Stimulated activated memory B cell treated with anti-CD40 and anti-IgM and Interleukin-4, amounts not matched to agents 10 μg/mL and 1 μg/mL and 100 μg/mL, for 72 hours (primary cell): ENCODE measurements at regions not wholly inside any gene's neighbourhood (a gene's known extent, or its start where the extent isn't known, plus 50 kb on each side); places are given as distances from the start of the nearest gene placed in this dataset.

Experiments
- ATAC-seq: fragments of 150-1000 bp; cut with Tn5 transposase; 2 replicates; pipeline ENCODE4 v1.10.0; 2021
- H3K27ac Mint-ChIP-seq: one replicate; pipeline ENCODE4 v1.8.0; 2022; ENCODE audit warnings: mild to moderate bottlenecking, mixed read lengths
- H3K27me3 Mint-ChIP-seq: one replicate; pipeline ENCODE4 v1.8.0; 2022; ENCODE audit warnings: mixed read lengths
- H3K36me3 Mint-ChIP-seq: one replicate; pipeline ENCODE4 v1.8.0; 2022; ENCODE audit warnings: mixed read lengths
- H3K4me1 Mint-ChIP-seq: one replicate; pipeline ENCODE4 v1.8.0; 2022; ENCODE audit warnings: mixed read lengths
- H3K4me3 Mint-ChIP-seq: one replicate; pipeline ENCODE4 v1.8.0; 2022; ENCODE audit warnings: mild to moderate bottlenecking, moderate library complexity, mixed read lengths
- H3K9me3 Mint-ChIP-seq: one replicate; pipeline ENCODE4 v1.8.0; 2022; ENCODE audit warnings: mixed read lengths

- Mint-ChIP-seq H3K4me3 (no peak overlapping the region), H3K27me3 (peaks cover 4% of the 10 kb centered on the region), H3K36me3 (no peaks in the 10 kb centered on the region), H3K27ac (no peak overlapping the region), H3K4me1 (no peaks in the 10 kb centered on the region), H3K9me3 (no peaks in the 10 kb centered on the region)
- no peak for ATAC-seq
Measured at GRCh38 chr6:15121443-15121842, 124.4 kb upstream of the JARID2 start.

GRCh38 chr6:15121977-15122550, 123.8 kb upstream of the JARID2 start:
- no peaks in the 10 kb centered on the region for H3K9me3 Mint-ChIP-seq
- H3K27ac Mint-ChIP-seq, result no peak overlapping the region
- no peak for ATAC-seq
- peaks cover 9% of the 10 kb centered on the region for H3K27me3 Mint-ChIP-seq
- H3K36me3 Mint-ChIP-seq, result no peaks in the 10 kb centered on the region
- H3K4me1 Mint-ChIP-seq, result no peaks in the 10 kb centered on the region
- no peak overlapping the region for H3K4me3 Mint-ChIP-seq

GRCh38 chr6:15129887-15130286, 116.0 kb upstream of the JARID2 start:
- H3K36me3 Mint-ChIP-seq, result no peaks in the 10 kb centered on the region

GRCh38 chr6:15131234-15131633, 114.6 kb upstream of the JARID2 start:
- Mint-ChIP-seq H3K9me3 (no peaks in the 10 kb centered on the region), H3K36me3 (no peaks in the 10 kb centered on the region), H3K4me3 (no peak overlapping the region), H3K27ac (no peak overlapping the region), H3K27me3 (peaks cover 7% of the 10 kb centered on the region), H3K4me1 (peaks cover 19% of the 10 kb centered on the region)
- ATAC-seq, result no peak

More at GRCh38 chr6:15129887-15130286, 116.0 kb upstream of the JARID2 start:
- ATAC-seq, result peak; percentile 50
- H3K4me1 Mint-ChIP-seq, result peaks cover 19% of the 10 kb centered on the region
- H3K4me3 Mint-ChIP-seq, result no peak overlapping the region
- no peaks in the 10 kb centered on the region for H3K9me3 Mint-ChIP-seq
- H3K27ac Mint-ChIP-seq, result peak overlapping the region; percentile 30
- peaks cover 9% of the 10 kb centered on the region for H3K27me3 Mint-ChIP-seq

GRCh38 chr6:15131651-15132061, 114.2 kb upstream of the JARID2 start:
- no peak for ATAC-seq
- no peak overlapping the region for H3K27ac Mint-ChIP-seq
- H3K4me1 Mint-ChIP-seq, result peaks cover 19% of the 10 kb centered on the region
- H3K4me3 Mint-ChIP-seq, result no peak overlapping the region
- H3K9me3 Mint-ChIP-seq, result no peaks in the 10 kb centered on the region
- H3K27me3 Mint-ChIP-seq, result peaks cover 3% of the 10 kb centered on the region
- no peaks in the 10 kb centered on the region for H3K36me3 Mint-ChIP-seq

GRCh38 chr6:15132167-15132566, 113.7 kb upstream of the JARID2 start:
- Mint-ChIP-seq H3K9me3 (no peaks in the 10 kb centered on the region), H3K4me1 (peaks cover 19% of the 10 kb centered on the region), H3K36me3 (no peaks in the 10 kb centered on the region), H3K4me3 (no peak overlapping the region), H3K27me3 (no peaks in the 10 kb centered on the region), H3K27ac (no peak overlapping the region)
- no peak for ATAC-seq

- Mint-ChIP-seq H3K4me1 (peaks cover 19% of the 10 kb centered on the region), H3K36me3 (no peaks in the 10 kb centered on the region), H3K27me3 (no peaks in the 10 kb centered on the region), H3K9me3 (no peaks in the 10 kb centered on the region), H3K4me3 (no peak overlapping the region), H3K27ac (no peak overlapping the region)
- ATAC-seq, result no peak
Measured at GRCh38 chr6:15132854-15133670, 112.8 kb upstream of the JARID2 start.

GRCh38 chr6:15137086-15137485, 108.8 kb upstream of the JARID2 start:
- no peak for ATAC-seq
- no peaks in the 10 kb centered on the region for H3K27me3 Mint-ChIP-seq
- H3K4me3 Mint-ChIP-seq, result no peak overlapping the region
- H3K4me1 Mint-ChIP-seq, result peaks cover 6% of the 10 kb centered on the region
- no peaks in the 10 kb centered on the region for H3K36me3 Mint-ChIP-seq
- no peak overlapping the region for H3K27ac Mint-ChIP-seq
- H3K9me3 Mint-ChIP-seq, result no peaks in the 10 kb centered on the region

GRCh38 chr6:15143086-15143485, 102.8 kb upstream of the JARID2 start:
- peaks cover 3% of the 10 kb centered on the region for H3K4me1 Mint-ChIP-seq
- no peaks in the 10 kb centered on the region for H3K9me3 Mint-ChIP-seq
- H3K27me3 Mint-ChIP-seq, result peaks cover 20% of the 10 kb centered on the region
- no peak overlapping the region for H3K4me3 Mint-ChIP-seq
- ATAC-seq, result no peak
- H3K27ac Mint-ChIP-seq, result no peak overlapping the region
- H3K36me3 Mint-ChIP-seq, result no peaks in the 10 kb centered on the region

- Mint-ChIP-seq H3K27me3 (peaks cover 20% of the 10 kb centered on the region), H3K36me3 (no peaks in the 10 kb centered on the region), H3K4me1 (peaks cover 8% of the 10 kb centered on the region), H3K4me3 (no peak overlapping the region), H3K9me3 (no peaks in the 10 kb centered on the region), H3K27ac (no peak overlapping the region)
- no peak for ATAC-seq
Measured at GRCh38 chr6:15143540-15143939, 102.3 kb upstream of the JARID2 start.

- H3K36me3 Mint-ChIP-seq, result no peaks in the 10 kb centered on the region
- H3K27ac Mint-ChIP-seq, result no peak overlapping the region
- no peaks in the 10 kb centered on the region for H3K9me3 Mint-ChIP-seq
- H3K4me3 Mint-ChIP-seq, result no peak overlapping the region
- H3K4me1 Mint-ChIP-seq, result peaks cover 17% of the 10 kb centered on the region
- no peak for ATAC-seq
- peaks cover 20% of the 10 kb centered on the region for H3K27me3 Mint-ChIP-seq
Measured at GRCh38 chr6:15145821-15146220, 100.0 kb upstream of the JARID2 start.

- H3K36me3 Mint-ChIP-seq, result no peaks in the 10 kb centered on the region
- H3K27me3 Mint-ChIP-seq, result peaks cover 15% of the 10 kb centered on the region
- H3K9me3 Mint-ChIP-seq, result no peaks in the 10 kb centered on the region
- peak overlapping the region; percentile 12 for H3K27ac Mint-ChIP-seq
- H3K4me1 Mint-ChIP-seq, result peaks cover 26% of the 10 kb centered on the region
- no peak for ATAC-seq
- H3K4me3 Mint-ChIP-seq, result no peak overlapping the region
Measured at GRCh38 chr6:15147827-15148226, 98.0 kb upstream of the JARID2 start.

GRCh38 chr6:15148356-15148946, 97.4 kb upstream of the JARID2 start:
- Mint-ChIP-seq H3K27ac (peak overlapping the region; percentile 12), H3K4me3 (no peak overlapping the region), H3K27me3 (peaks cover 11% of the 10 kb centered on the region), H3K4me1 (peaks cover 26% of the 10 kb centered on the region), H3K9me3 (no peaks in the 10 kb centered on the region), H3K36me3 (no peaks in the 10 kb centered on the region)
- ATAC-seq, result peak; percentile 69

- no peak for ATAC-seq
- H3K4me3 Mint-ChIP-seq, result no peak overlapping the region
- no peaks in the 10 kb centered on the region for H3K9me3 Mint-ChIP-seq
- H3K27ac Mint-ChIP-seq, result no peak overlapping the region
- peaks cover 26% of the 10 kb centered on the region for H3K4me1 Mint-ChIP-seq
- H3K36me3 Mint-ChIP-seq, result no peaks in the 10 kb centered on the region
- H3K27me3 Mint-ChIP-seq, result no peaks in the 10 kb centered on the region
Measured at GRCh38 chr6:15150207-15150606, 95.7 kb upstream of the JARID2 start.

- Mint-ChIP-seq H3K27ac (no peak overlapping the region), H3K4me3 (no peak overlapping the region), H3K36me3 (no peaks in the 10 kb centered on the region), H3K9me3 (no peaks in the 10 kb centered on the region), H3K27me3 (no peaks in the 10 kb centered on the region), H3K4me1 (peaks cover 26% of the 10 kb centered on the region)
- ATAC-seq, result no peak
Measured at GRCh38 chr6:15152700-15153099, 93.2 kb upstream of the JARID2 start.

- no peaks in the 10 kb centered on the region for H3K9me3 Mint-ChIP-seq
- no peak overlapping the region for H3K4me3 Mint-ChIP-seq
- H3K27ac Mint-ChIP-seq, result no peak overlapping the region
- H3K4me1 Mint-ChIP-seq, result peaks cover 22% of the 10 kb centered on the region
- no peaks in the 10 kb centered on the region for H3K27me3 Mint-ChIP-seq
- no peaks in the 10 kb centered on the region for H3K36me3 Mint-ChIP-seq
- no peak for ATAC-seq
Measured at GRCh38 chr6:15153191-15153590, 92.7 kb upstream of the JARID2 start.
